Endothelial cell (in vitro differentiated cells): ENCODE measurements at regions not wholly inside any gene's neighbourhood (a gene's known extent, or its start where the extent isn't known, plus 50 kb on each side); places are given as distances from the start of the nearest gene placed in this dataset.

Experiments used
- DNase-seq: peaks from one replicate; pipeline ENCODE4 v3.0.0; 2021; ENCODE audit warnings: low spot score
- H3K27ac Mint-ChIP-seq: one replicate; pipeline ENCODE4 v1.8.0; 2021; ENCODE audit warnings: mixed read lengths, inconsistent platforms; ENCODE audit not compliant: unreplicated experiment
- H3K27me3 Mint-ChIP-seq: one replicate; pipeline ENCODE4 v1.8.0; 2021; ENCODE audit warnings: mild to moderate bottlenecking, moderate library complexity, mixed read lengths, inconsistent platforms; ENCODE audit not compliant: unreplicated experiment
- H3K36me3 Mint-ChIP-seq: one replicate; pipeline ENCODE4 v1.8.0; 2021; ENCODE audit warnings: mild to moderate bottlenecking, low read depth, mixed read lengths, inconsistent platforms; ENCODE audit not compliant: unreplicated experiment
- H3K4me1 Mint-ChIP-seq: one replicate; pipeline ENCODE4 v1.8.0; 2021; ENCODE audit warnings: mild to moderate bottlenecking, mixed read lengths, inconsistent platforms; ENCODE audit not compliant: unreplicated experiment
- H3K4me3 Mint-ChIP-seq: one replicate; pipeline ENCODE4 v1.8.0; 2021; ENCODE audit warnings: mild to moderate bottlenecking, mixed read lengths, inconsistent platforms; ENCODE audit not compliant: unreplicated experiment
- H3K9me3 Mint-ChIP-seq: one replicate; pipeline ENCODE4 v1.8.0; 2021; ENCODE audit warnings: mixed read lengths, inconsistent platforms; ENCODE audit not compliant: unreplicated experiment
- CTCF ChIP-seq: fragments of 200-600 bp; sonication (generic); IDR thresholded peaks from one replicate; pipeline ENCODE4 v1.5.0; 2021; ENCODE audit warnings: antibody characterized with exemption; ENCODE audit not compliant: unreplicated experiment

- no peaks in the 10 kb centered on the region for H3K9me3 Mint-ChIP-seq
- H3K4me1 Mint-ChIP-seq, result no peaks in the 10 kb centered on the region
- H3K27me3 Mint-ChIP-seq, result no peaks in the 10 kb centered on the region
- no peak overlapping the region for H3K27ac Mint-ChIP-seq
- H3K4me3 Mint-ChIP-seq, result no peak overlapping the region
- no peaks in the 10 kb centered on the region for H3K36me3 Mint-ChIP-seq
- no peak for TF ChIP-seq CTCF
- no peak for DNase-seq
Measured at GRCh38 chr4:97159625-97160024, 983.7 kb downstream of the STPG2 start.

GRCh38 chr4:97185233-97185632 is 958.0 kb downstream of the STPG2 start:
- no peaks in the 10 kb centered on the region for H3K4me1 Mint-ChIP-seq

GRCh38 chr4:97197106-97197505 is 946.2 kb downstream of the STPG2 start:
- Mint-ChIP-seq H3K9me3 (no peaks in the 10 kb centered on the region), H3K36me3 (no peaks in the 10 kb centered on the region), H3K27me3 (no peaks in the 10 kb centered on the region), H3K4me1 (no peaks in the 10 kb centered on the region), H3K4me3 (no peak overlapping the region), H3K27ac (no peak overlapping the region)
- no peak for DNase-seq
- no peak for TF ChIP-seq CTCF

More at GRCh38 chr4:97185233-97185632, 958.0 kb downstream of the STPG2 start:
- Mint-ChIP-seq H3K27ac (no peak overlapping the region), H3K9me3 (no peaks in the 10 kb centered on the region), H3K36me3 (no peaks in the 10 kb centered on the region), H3K27me3 (no peaks in the 10 kb centered on the region), H3K4me3 (no peak overlapping the region)
- DNase-seq, result no peak
- TF ChIP-seq CTCF, result no peak

GRCh38 chr4:97208749-97209148 is 934.5 kb downstream of the STPG2 start:
- DNase-seq, result no peak
- Mint-ChIP-seq H3K4me3 (no peak overlapping the region), H3K9me3 (no peaks in the 10 kb centered on the region), H3K27me3 (no peaks in the 10 kb centered on the region), H3K36me3 (no peaks in the 10 kb centered on the region), H3K4me1 (no peaks in the 10 kb centered on the region), H3K27ac (no peak overlapping the region)
- TF ChIP-seq CTCF, result no peak

- no peak overlapping the region for H3K27ac Mint-ChIP-seq
- H3K4me1 Mint-ChIP-seq, result no peaks in the 10 kb centered on the region
- H3K9me3 Mint-ChIP-seq, result no peaks in the 10 kb centered on the region
- no peak overlapping the region for H3K4me3 Mint-ChIP-seq
- H3K36me3 Mint-ChIP-seq, result no peaks in the 10 kb centered on the region
- DNase-seq, result no peak
- H3K27me3 Mint-ChIP-seq, result peaks cover 5% of the 10 kb centered on the region
- TF ChIP-seq CTCF, result no peak
Measured at GRCh38 chr4:97215409-97215941, 927.8 kb downstream of the STPG2 start.
